Fibroblast of skin of scalp (primary cell): ENCODE measurements at regions not wholly inside any gene's neighbourhood (a gene's known extent, or its start where the extent isn't known, plus 50 kb on each side); places are given as distances from the start of the nearest gene placed in this dataset.
A peak's percentile ranks its signal among the peaks of the same experiment; 100 is the strongest.

ENCODE experiments used
- DNase-seq: peaks from one replicate; pipeline ENCODE4 v3.0.0-alpha.2; 2013

- no peak for DNase-seq
These were observed 698.0 kb upstream of the WWC1 start for GRCh38 chr5:167593329-167594060.

DNA sequence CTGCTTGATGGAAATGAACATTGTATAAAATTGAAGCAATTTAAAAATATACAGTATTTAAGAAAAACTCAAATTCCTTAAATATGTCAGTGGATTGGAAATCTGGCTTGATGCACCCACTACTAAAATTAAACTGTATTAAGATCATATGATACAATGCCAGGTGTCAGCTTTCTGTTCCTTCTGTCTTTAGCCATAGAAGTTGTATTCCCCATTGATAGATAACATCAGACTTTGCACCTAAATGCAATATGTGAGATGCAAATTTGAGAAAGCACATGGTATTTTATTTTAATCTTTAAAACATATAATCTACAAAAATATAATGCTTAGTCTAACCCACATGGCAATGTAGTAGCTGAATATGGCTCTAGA is 697.4 kb upstream of the WWC1 start:
- DNase-seq = no peak

DNA sequence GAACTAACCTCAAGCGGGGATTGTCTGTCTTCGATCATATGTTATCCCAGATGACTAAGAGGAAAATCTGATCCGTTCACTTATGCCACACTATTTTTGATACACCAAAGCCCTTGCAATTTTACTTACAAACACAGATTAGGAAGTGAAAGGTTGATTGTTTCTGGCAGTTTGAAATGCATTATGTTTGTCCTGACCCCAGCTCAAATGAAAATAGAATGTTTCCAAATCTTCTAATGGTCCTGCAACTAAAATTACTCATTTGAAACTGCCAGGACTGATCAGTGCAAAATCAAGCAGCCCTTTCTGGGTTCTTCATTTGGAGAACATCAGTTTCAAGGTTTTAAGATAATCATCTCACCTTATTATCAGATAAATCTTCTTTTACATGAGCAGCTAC is 696.7 kb upstream of the WWC1 start:
- DNase-seq = no peak

GRCh38 chr5:167595196-167595595 is 696.2 kb upstream of the WWC1 start:
- no peak for DNase-seq

- DNase-seq = no peak
These were observed 693.3 kb upstream of the WWC1 start for GRCh38 chr5:167598166-167598565.

DNA sequence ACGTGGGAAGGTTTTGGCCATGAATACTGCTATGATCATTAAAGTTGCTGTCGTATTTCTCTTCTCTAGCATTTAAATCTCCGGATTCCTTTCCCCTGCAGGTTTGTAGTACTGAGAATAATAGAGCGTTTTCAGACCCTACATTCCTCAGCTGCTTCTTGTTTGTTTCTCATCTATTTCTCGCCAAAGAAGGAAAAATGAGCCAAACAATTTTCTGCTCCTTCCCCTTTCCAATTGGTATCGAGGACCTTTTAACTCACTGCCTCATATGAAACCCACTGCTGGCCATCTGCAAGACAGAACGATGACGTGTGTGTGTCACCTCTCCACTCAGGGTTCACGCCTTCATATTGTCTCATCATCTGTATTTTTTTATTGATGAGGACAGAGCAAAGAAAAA is 689.4 kb upstream of the WWC1 start:
- DNase-seq = no peak

GRCh38 chr5:167603135-167603534 is 688.3 kb upstream of the WWC1 start:
- DNase-seq = no peak

- no peak for DNase-seq
These were observed 682.8 kb upstream of the WWC1 start for GRCh38 chr5:167608390-167609272.

DNA sequence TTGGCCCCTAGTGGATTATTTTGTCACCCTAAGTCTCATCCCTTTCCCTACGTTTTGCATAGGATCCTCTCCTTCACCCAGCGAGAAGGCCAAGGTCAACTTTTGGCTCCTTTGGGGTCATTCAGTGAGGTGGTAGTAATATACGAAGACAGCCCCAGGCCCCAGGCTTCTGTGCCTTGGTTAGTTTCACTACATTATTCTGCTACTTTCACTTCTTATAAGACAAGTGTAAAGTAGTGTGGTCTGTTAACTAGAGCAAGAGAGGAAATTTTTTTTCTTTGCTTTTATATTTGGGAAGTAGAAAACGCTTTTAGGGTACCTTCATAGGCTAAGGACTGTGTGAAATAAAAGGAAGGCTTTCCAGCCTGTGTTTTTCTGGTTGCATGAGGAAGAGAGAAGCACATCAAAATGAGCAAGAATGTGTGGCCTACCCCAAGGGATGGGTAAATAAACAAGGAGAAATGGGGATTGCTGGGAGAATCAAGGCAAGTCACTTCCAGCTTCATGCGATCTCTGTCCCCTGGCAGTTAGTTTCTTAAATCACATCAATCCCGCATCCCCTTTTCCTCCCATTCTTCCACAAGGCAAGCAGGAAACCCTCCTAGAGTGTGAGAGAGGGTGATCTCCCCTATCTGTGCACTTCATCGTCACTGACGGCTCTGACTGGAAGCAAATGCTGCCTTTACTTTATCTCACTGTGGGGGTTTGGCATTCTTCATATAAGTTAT is 677.0 kb upstream of the WWC1 start:
- peak; percentile 6 for DNase-seq

- DNase-seq = no peak
These were observed 675.2 kb upstream of the WWC1 start for GRCh38 chr5:167616043-167616890.

GRCh38 chr5:167623354-167623753 is 668.1 kb upstream of the WWC1 start:
- no peak for DNase-seq

GRCh38 chr5:167624053-167624452 is 667.4 kb upstream of the WWC1 start:
- DNase-seq = no peak

DNA sequence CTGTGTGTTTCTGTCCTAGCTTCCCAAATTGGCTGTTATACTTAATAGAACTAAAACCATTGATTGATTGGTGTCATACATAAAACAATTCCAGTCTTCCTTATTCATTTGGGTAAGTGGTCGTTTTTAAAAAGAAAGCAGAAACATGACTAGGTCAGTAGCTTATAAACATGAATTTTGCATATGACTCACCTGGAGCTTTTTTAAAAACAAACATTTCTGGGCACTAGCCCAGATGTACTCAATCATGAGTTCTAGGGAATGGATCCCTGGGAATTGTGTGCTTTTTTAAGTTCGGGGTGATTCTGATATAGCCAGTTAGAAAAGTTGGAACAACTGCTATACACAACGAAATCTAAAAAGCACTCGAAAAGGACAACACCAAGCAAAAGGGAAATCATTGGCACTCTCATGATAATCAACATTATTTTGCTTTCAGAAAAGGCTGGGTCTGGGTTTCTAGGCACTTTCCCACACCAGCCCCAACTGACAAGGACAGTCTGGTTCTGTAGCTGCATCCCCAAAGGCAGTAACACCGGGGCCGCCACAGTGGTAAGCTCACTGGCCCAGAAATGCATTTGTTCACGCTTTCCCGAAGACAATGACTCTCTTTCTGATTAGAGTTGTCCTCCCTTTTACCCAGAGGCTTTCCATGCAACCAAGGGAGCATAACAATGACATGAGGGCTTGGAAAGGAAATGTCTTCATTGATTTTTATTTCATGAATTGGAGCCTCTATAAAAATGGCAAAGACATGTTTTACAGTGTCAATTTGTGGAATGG is 664.9 kb upstream of the WWC1 start:
- no peak for DNase-seq

DNA sequence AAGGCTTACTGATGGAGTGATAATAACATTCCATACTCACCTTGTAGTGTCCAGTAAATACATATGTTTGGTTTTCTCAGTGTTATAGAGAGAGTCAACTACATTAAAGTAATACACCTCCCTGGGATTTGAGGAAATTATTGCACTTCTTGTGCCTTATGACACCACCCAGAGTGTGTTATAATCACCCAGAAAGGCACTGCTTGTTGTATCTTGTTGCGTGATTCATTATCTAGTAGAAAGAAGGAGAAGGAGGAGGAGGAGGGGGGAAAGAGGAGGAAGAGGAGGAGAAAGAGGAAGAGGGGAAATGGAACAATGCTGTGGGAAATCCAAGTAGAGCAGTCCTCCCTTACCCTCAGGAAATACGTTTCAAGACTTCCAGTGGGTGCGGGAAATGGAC is 661.8 kb upstream of the WWC1 start:
- DNase-seq = no peak

DNA sequence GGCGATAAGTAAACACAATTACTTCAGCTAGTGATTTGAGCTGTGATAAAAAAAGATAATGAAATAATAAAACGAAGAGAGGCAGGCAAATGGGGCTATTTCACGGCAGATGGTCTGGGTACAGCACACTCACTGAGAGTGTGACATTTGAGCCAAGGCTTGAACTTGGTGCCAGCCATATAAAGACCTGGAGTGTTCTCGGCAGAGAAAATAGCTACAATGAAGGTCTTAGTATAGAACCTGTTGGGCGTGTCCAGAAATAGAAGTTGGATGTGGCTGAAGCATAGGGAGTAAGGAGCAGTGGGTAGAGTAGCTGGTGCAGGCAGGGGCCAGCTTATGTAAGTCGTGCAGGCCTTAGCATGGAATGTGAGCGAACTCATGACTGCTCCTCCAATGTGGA is 660.3 kb upstream of the WWC1 start:
- DNase-seq = no peak

- no peak for DNase-seq
These were observed 658.3 kb upstream of the WWC1 start for GRCh38 chr5:167633114-167633513.

GRCh38 chr5:167633931-167634341 is 657.5 kb upstream of the WWC1 start:
- peak; percentile 88 for DNase-seq

- DNase-seq = peak; percentile 48
These were observed 657.0 kb upstream of the WWC1 start for GRCh38 chr5:167634432-167634831.

GRCh38 chr5:167638816-167639215 is 652.6 kb upstream of the WWC1 start:
- DNase-seq = no peak

- DNase-seq = peak; percentile 61
These were observed 652.2 kb upstream of the WWC1 start for GRCh38 chr5:167639273-167639672.

DNA sequence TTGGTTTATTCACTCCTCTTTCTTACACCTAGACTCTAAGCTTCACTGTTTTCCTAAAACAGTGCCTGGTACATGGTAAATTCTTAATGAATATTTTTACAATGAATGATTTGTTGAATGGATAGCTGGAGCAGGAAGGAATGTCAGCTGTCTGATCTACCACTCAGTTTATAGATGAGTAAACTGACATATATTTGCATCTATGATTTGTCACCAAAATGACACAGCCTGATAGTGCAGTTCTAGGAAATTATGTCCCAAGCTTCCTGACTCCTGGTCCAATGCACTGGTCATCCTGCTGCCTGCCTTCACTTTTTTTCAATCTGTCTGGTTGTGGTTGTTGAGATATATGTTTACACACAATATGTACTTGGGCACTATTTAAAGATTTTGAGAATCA is 651.7 kb upstream of the WWC1 start:
- DNase-seq = peak; percentile 80

- peak; percentile 56 for DNase-seq
These were observed 649.3 kb upstream of the WWC1 start for GRCh38 chr5:167642181-167642580.
